ENCODE measurements at regions not wholly inside any gene's neighbourhood (a gene's known extent, or its start where the extent isn't known, plus 50 kb on each side); places are given as distances from the start of the nearest gene placed in this dataset.

DNA sequence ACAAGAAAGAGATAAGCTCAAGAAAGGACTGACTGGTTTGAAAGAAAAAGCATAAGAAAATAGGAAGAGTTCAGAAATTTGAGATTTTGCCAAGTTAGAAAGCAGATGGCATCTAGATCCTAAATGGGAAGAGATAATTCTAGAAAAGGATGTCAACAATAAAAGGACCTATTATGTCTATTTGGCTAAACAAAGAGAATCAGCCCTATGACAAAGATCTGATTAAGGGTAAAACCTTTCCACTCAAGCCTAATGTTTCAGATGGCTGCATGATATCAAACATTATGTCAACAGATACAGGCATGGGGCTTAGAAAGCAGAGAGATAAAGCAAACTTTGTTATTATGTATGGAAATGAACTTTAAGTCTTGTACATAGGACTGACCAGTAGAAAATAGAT, 465.0 kb upstream of the TRIB2 start:
- no peak for DNase-seq

DNA sequence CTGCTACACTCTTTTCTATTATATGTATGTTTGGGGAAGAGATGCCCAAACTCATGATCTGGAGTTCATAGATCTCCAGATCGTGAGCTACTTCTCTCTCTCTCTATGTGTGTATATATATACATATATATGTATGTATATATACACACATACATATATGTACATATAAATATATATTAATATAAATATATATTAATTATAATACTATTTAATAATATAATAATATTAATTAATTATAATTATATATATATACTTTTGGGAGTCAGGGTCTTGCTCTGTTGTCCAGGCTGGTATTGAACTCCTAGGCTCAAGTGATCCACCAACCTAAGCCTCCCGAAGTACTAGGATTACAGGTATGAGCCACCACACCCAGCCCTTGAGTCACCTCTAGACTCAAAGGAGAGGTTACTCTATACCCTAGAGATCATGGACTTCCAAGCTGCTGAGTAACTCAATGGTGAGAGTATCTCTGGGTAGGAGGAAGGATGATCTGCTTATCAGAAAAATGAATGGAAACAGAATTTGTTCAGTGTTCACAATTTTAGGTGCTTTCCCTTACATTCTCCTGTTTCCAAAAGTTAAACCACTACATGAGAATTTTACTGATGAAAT, 463.5 kb upstream of the TRIB2 start:
- ChIA-PET CTCF (no interaction called here), POLR2A (no interaction called here)
- no peak overlapping the region for H3K4me3 Mint-ChIP-seq

More for the DNA sequence above, 465.0 kb upstream of the TRIB2 start:
- H3K27ac Mint-ChIP-seq, result no peak overlapping the region
- intact Hi-C loops (cut with micrococcal nuclease), result no loop called here
- POLR2A ChIA-PET, result no interaction called here
- CTCF ChIA-PET, result interaction anchor here (0.6 kb wide), 1 partner anchor 543 kb away, joined by 4 read pairs; no protein-coding TSS in a partner anchor
- H3K9me3 Mint-ChIP-seq, result no peaks in the 10 kb centered on the region
- no peaks in the 10 kb centered on the region for H3K36me3 Mint-ChIP-seq
- no peak overlapping the region for H3K4me3 Mint-ChIP-seq
- H3K4me1 Mint-ChIP-seq (ENCODE audit: low read depth), result no peaks in the 10 kb centered on the region
- peaks cover 1% of the 10 kb centered on the region for H3K27me3 Mint-ChIP-seq

GRCh38 chr2:12254280-12254860, 462.4 kb upstream of the TRIB2 start:
- Mint-ChIP-seq H3K36me3 (no peaks in the 10 kb centered on the region), H3K27me3 (peaks cover 1% of the 10 kb centered on the region), H3K9me3 (no peaks in the 10 kb centered on the region), H3K4me3 (no peak overlapping the region), H3K27ac (no peak overlapping the region), H3K4me1 (ENCODE audit: low read depth) (no peaks in the 10 kb centered on the region)
- no peak for DNase-seq
- intact Hi-C loops (cut with micrococcal nuclease), result no loop called here
- ChIA-PET CTCF (no interaction called here), POLR2A (no interaction called here)

More for the DNA sequence above, 463.5 kb upstream of the TRIB2 start:
- Mint-ChIP-seq H3K27ac (no peak overlapping the region), H3K4me1 (ENCODE audit: low read depth) (no peaks in the 10 kb centered on the region), H3K9me3 (no peaks in the 10 kb centered on the region), H3K27me3 (peaks cover 1% of the 10 kb centered on the region), H3K36me3 (no peaks in the 10 kb centered on the region)
- intact Hi-C loops (cut with micrococcal nuclease), result no loop called here
- DNase-seq, result no peak

DNA sequence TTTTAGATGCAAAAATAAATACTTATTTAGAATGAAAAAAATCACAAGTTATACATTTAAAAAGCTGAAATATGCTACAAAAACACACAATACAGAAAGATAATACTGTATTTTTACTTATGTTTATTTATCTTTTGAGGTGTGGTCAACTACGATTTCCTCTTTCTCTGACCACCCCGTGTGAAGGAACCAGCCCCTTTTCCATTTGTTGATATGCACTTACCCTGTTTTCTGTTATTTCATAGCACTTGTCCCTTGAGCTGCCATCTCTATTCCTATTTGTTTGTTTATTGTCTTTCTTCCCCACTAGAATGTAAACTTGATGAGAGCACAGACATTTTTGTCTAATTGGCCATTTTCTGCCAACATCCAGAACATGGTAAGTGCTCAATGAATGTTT, 460.5 kb upstream of the TRIB2 start:
- POLR2A ChIA-PET, result no interaction called here
- DNase-seq, result no peak
- Mint-ChIP-seq H3K27me3 (peaks cover 1% of the 10 kb centered on the region), H3K4me3 (no peak overlapping the region), H3K36me3 (no peaks in the 10 kb centered on the region), H3K27ac (no peak overlapping the region), H3K4me1 (ENCODE audit: low read depth) (no peaks in the 10 kb centered on the region), H3K9me3 (no peaks in the 10 kb centered on the region)
- CTCF ChIA-PET, result no interaction called here
- intact Hi-C loops (cut with micrococcal nuclease), result no loop called here

DNA sequence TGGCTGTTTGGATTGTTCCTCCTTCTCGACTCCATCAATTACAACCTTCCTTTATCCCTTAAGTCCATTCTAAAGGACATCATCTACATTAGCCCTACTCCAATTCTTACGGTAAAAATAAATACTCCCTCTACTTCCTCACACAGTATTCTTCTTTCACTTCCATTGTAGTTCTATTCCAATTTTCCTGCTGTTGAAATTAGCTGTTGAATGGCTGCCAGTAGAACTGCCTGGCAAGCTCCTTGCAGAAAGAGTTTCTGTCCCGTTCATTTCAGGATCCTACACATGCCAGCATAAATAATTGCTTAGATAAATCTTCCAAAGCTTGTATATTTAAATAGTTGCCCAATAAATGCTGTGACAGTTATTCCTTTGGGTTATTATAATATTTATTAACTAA, 459.3 kb upstream of the TRIB2 start:
- peaks cover 1% of the 10 kb centered on the region for H3K27me3 Mint-ChIP-seq
- CTCF ChIA-PET, result no interaction called here
- no peaks in the 10 kb centered on the region for H3K9me3 Mint-ChIP-seq
- intact Hi-C loops (cut with micrococcal nuclease), result no loop called here
- no peak overlapping the region for H3K27ac Mint-ChIP-seq
- H3K4me3 Mint-ChIP-seq, result no peak overlapping the region
- POLR2A ChIA-PET, result no interaction called here
- H3K4me1 Mint-ChIP-seq (ENCODE audit: low read depth), result peaks cover 3% of the 10 kb centered on the region
- DNase-seq, result no peak
- H3K36me3 Mint-ChIP-seq, result no peaks in the 10 kb centered on the region

DNA sequence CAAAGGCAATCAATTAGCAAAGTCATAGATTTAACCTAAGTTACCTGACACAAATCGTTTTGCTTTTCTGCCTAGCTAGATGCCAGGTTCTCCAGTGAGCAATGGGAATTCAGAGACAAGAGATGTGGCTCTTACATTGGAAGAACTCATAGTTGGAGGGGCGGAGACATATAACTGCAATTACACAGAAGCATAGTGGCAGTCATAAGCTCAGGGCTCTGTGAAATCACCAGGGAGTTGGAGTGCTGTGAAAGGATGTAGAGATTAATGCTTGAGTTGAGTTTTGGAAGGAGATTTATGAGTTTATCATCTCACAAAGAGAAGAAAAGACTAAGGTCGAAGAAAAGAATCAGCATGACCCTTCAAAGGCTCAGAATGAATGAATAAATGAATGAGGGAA, 457.2 kb upstream of the TRIB2 start:
- Mint-ChIP-seq H3K4me3 (no peak overlapping the region), H3K27ac (no peak overlapping the region), H3K9me3 (no peaks in the 10 kb centered on the region), H3K36me3 (no peaks in the 10 kb centered on the region), H3K4me1 (ENCODE audit: low read depth) (peaks cover 19% of the 10 kb centered on the region), H3K27me3 (no peaks in the 10 kb centered on the region)
- DNase-seq, result no peak
- intact Hi-C loops (cut with micrococcal nuclease), result no loop called here
- CTCF ChIA-PET, result no interaction called here
- POLR2A ChIA-PET, result no interaction called here

DNA sequence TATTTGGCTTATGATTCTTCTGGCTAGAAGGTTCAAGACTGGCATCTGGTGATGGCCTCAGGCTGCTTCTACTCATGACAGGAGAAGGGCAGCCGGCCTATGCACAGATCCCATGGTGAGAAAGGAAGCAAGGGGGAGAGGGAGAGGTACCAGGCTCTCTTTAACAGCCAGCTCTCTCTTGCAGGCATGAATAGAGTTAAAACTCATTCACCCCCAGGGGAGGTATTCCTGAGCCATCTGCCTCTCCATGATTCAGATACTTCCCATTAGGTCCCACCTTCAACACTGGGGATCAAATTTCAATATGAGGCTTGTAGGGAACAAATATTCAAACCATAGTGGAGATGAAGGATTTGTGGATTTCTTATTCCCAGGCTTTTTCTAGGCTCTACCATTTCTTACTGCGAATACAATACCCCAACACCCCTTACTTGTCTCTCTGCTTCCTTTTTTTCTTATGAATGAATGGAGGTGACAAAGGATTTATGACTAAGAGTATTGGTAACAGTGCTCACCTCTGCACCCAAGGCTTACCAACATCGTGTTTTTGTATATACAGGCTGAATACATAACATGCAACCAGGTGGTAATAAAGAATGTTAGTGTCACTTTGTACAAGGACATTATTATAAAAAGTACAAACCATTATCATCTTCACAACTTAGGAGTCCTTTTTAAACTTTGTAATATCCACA, 454.6 kb upstream of the TRIB2 start:
- H3K9me3 Mint-ChIP-seq, result no peaks in the 10 kb centered on the region
- H3K27ac Mint-ChIP-seq, result no peak overlapping the region
- no peak for DNase-seq
- H3K4me3 Mint-ChIP-seq, result no peak overlapping the region
- intact Hi-C loops (cut with micrococcal nuclease), result no loop called here
- CTCF ChIA-PET, result no interaction called here
- H3K27me3 Mint-ChIP-seq, result no peaks in the 10 kb centered on the region
- H3K4me1 Mint-ChIP-seq (ENCODE audit: low read depth), result peaks cover 25% of the 10 kb centered on the region
- POLR2A ChIA-PET, result no interaction called here
- H3K36me3 Mint-ChIP-seq, result no peaks in the 10 kb centered on the region

GRCh38 chr2:12262681-12263436, 453.9 kb upstream of the TRIB2 start:
- CTCF ChIA-PET, result no interaction called here
- Mint-ChIP-seq H3K27me3 (no peaks in the 10 kb centered on the region), H3K9me3 (no peaks in the 10 kb centered on the region), H3K4me3 (no peak overlapping the region), H3K4me1 (ENCODE audit: low read depth) (peaks cover 25% of the 10 kb centered on the region), H3K27ac (no peak overlapping the region), H3K36me3 (no peaks in the 10 kb centered on the region)
- DNase-seq, result no peak
- intact Hi-C loops (cut with micrococcal nuclease), result no loop called here
- POLR2A ChIA-PET, result no interaction called here

- ChIA-PET CTCF (no interaction called here), POLR2A (no interaction called here)
- Mint-ChIP-seq H3K4me3 (no peak overlapping the region), H3K27me3 (no peaks in the 10 kb centered on the region), H3K27ac (no peak overlapping the region), H3K4me1 (ENCODE audit: low read depth) (peaks cover 25% of the 10 kb centered on the region), H3K9me3 (no peaks in the 10 kb centered on the region), H3K36me3 (no peaks in the 10 kb centered on the region)
- no peak for DNase-seq
- intact Hi-C loops (cut with micrococcal nuclease), result no loop called here
Observed at GRCh38 chr2:12263730-12264129, 453.0 kb upstream of the TRIB2 start.

DNA sequence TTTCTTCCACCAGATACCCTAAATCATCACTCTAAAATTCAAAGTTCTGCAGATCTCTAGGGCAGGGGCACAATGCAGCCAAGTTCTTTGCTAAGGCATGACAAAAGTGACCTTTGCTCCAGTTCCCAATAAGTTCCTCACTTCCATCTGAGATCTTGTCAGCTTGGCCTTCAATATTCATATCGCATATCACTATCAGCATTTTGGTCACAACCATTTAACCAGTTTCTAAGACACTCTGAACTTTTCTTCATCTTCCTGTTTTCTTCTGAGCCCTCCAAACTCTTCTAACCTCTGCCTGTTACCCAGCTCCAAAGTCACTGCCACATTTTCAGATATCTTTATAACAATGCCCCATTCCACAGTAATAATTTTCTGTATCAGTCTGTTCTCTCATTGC, 452.6 kb upstream of the TRIB2 start:
- Mint-ChIP-seq H3K4me3 (no peak overlapping the region), H3K36me3 (no peaks in the 10 kb centered on the region), H3K9me3 (no peaks in the 10 kb centered on the region), H3K27me3 (no peaks in the 10 kb centered on the region), H3K4me1 (ENCODE audit: low read depth) (peaks cover 25% of the 10 kb centered on the region), H3K27ac (no peak overlapping the region)
- ChIA-PET POLR2A (no interaction called here), CTCF (no interaction called here)
- intact Hi-C loops (cut with micrococcal nuclease), result no loop called here
- DNase-seq, result no peak

- POLR2A ChIA-PET, result no interaction called here
- CTCF ChIA-PET, result no interaction called here
- H3K27me3 Mint-ChIP-seq, result no peaks in the 10 kb centered on the region
- no peak overlapping the region for H3K27ac Mint-ChIP-seq
- H3K4me1 Mint-ChIP-seq (ENCODE audit: low read depth), result peaks cover 25% of the 10 kb centered on the region
- H3K9me3 Mint-ChIP-seq, result no peaks in the 10 kb centered on the region
- H3K36me3 Mint-ChIP-seq, result no peaks in the 10 kb centered on the region
- intact Hi-C loops (cut with micrococcal nuclease), result no loop called here
- DNase-seq, result no peak
- H3K4me3 Mint-ChIP-seq, result no peak overlapping the region
Observed at GRCh38 chr2:12265646-12266045, 451.1 kb upstream of the TRIB2 start.

DNA sequence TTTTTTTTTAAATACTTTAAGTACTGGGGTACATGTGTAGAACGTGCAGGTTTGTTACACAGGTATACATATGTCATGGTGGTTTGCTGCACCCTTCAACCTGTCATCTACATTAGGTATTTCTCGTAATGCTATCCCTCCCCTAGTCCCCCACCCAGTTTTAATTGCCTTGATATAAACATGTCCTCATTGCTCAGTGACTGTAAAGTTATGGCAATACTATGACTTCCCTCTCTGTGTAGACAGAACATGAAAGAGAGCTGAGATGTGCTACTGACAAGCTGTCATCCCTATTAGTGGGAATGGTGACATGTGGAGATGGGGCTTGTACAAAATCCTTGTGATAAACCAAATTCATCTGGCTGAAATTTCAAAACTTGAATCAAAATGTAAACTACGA, 449.7 kb upstream of the TRIB2 start:
- no peaks in the 10 kb centered on the region for H3K27me3 Mint-ChIP-seq
- ChIA-PET POLR2A (no interaction called here), CTCF (no interaction called here)
- no peaks in the 10 kb centered on the region for H3K9me3 Mint-ChIP-seq
- intact Hi-C loops (cut with micrococcal nuclease), result no loop called here
- peaks cover 36% of the 10 kb centered on the region for H3K4me1 Mint-ChIP-seq (ENCODE audit: low read depth)
- no peak for DNase-seq
- H3K36me3 Mint-ChIP-seq, result no peaks in the 10 kb centered on the region
- no peak overlapping the region for H3K4me3 Mint-ChIP-seq
- H3K27ac Mint-ChIP-seq, result no peak overlapping the region

All from activated CD4-positive, alpha-beta memory T cell treated with anti-CD3 and anti-CD28 coated beads for 36 hours (primary cell).